ENCODE measurements at regions not wholly inside any gene's neighbourhood (a gene's known extent, or its start where the extent isn't known, plus 50 kb on each side); places are given as distances from the start of the nearest gene placed in this dataset.

- DNase-seq (ENCODE audit: insufficient read length, low spot score) (no peak), FAIRE-seq (no peak)
- TF ChIP-seq, protein P1, sequence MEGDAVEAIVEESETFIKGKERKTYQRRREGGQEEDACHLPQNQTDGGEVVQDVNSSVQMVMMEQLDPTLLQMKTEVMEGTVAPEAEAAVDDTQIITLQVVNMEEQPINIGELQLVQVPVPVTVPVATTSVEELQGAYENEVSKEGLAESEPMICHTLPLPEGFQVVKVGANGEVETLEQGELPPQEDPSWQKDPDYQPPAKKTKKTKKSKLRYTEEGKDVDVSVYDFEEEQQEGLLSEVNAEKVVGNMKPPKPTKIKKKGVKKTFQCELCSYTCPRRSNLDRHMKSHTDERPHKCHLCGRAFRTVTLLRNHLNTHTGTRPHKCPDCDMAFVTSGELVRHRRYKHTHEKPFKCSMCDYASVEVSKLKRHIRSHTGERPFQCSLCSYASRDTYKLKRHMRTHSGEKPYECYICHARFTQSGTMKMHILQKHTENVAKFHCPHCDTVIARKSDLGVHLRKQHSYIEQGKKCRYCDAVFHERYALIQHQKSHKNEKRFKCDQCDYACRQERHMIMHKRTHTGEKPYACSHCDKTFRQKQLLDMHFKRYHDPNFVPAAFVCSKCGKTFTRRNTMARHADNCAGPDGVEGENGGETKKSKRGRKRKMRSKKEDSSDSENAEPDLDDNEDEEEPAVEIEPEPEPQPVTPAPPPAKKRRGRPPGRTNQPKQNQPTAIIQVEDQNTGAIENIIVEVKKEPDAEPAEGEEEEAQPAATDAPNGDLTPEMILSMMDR (IDR thresholded peaks at IDR 0.05; ENCODE audit: insufficient read depth, missing control alignments) = no peak
These were observed 1436.4 kb downstream of the BRD1 start for GRCh38 chr22:48391171-48391711.

DNA sequence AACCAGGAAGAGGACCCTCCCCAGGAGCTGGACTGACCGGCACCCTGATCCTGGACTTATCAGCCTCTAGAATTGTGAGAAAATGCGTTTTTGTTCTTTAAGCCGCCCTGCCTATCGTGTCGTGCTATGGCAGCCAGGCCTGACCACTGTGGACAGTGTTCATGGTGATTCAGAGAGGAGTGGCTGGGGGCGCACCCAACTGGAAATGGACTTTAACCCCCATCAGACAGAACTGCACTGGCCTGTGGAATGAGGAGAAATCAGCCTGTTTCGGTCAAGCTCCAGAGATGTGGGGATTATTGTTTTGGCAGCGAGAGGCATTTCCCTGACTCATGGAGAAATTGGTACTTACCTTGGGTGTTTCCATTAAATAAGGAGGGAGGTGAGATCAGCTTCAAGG lies 1437.8 kb downstream of the BRD1 start:
- no peak for DNase-seq (ENCODE audit: insufficient read length, low spot score)
- no peak for FAIRE-seq
- TF ChIP-seq, protein P1 (IDR thresholded peaks at IDR 0.05; ENCODE audit: insufficient read depth, missing control alignments) = no peak

DNA sequence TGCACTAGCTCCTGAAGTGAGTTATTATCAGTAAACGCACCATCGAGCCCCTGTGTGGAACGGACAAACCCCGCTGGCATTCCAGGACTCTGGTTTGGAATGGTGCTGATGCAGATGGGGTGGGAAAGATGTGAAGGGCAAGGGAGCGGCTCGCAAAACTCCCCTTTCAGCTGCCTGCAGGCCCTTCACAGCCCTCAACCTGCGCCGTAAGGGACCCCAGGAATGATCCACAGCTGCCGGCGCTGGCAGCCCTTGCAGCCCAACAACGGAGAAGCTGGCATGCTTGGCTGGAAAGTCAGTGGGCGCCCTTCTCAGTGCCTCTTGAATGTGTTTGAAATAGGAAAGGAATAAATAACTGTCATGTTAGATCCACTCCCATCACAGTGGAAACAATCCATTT lies 1445.5 kb downstream of the BRD1 start:
- DNase-seq (ENCODE audit: insufficient read length, low spot score) (no peak), FAIRE-seq (no peak)
- TF ChIP-seq, protein P1 (IDR thresholded peaks at IDR 0.05; ENCODE audit: insufficient read depth, missing control alignments) = no peak

- TF ChIP-seq, protein P1 (IDR thresholded peaks at IDR 0.05; ENCODE audit: insufficient read depth, missing control alignments) = no peak
- FAIRE-seq = no peak
- no peak for DNase-seq (ENCODE audit: insufficient read length, low spot score)
These were observed 1447.5 kb downstream of the BRD1 start for GRCh38 chr22:48380016-48380665.

- DNase-seq (ENCODE audit: insufficient read length, low spot score) = no peak
- FAIRE-seq = no peak
- TF ChIP-seq, protein P1 (IDR thresholded peaks at IDR 0.05; ENCODE audit: insufficient read depth, missing control alignments) = no peak
These were observed 1448.3 kb downstream of the BRD1 start for GRCh38 chr22:48379371-48379770.

DNA sequence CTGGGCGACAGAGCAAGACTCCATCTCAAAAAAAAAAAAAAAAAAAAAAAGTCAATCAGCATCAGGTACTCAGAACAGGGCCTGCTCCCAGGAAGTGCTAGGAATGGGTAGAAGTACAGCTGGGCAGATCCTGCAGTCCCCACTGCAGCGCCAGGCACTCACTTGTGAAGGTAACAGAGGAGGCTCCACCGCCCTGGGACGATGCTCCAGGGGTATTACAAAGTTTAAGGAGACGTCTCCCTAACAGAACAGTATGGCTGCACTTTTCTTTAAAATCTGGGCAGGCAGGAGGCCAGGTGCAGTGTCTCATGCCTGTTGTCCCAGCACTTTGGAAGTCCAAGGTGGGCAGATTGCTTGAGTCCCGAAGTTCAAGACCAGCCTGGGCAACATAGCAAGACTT lies 1449.0 kb downstream of the BRD1 start:
- TF ChIP-seq, protein P1 (IDR thresholded peaks at IDR 0.05; ENCODE audit: insufficient read depth, missing control alignments) = no peak
- FAIRE-seq = no peak
- DNase-seq (ENCODE audit: insufficient read length, low spot score) = no peak

- no peak for DNase-seq (ENCODE audit: insufficient read length, low spot score)
- TF ChIP-seq, protein P1 (IDR thresholded peaks at IDR 0.05; ENCODE audit: insufficient read depth, missing control alignments) = no peak
- no peak for FAIRE-seq
These were observed 1450.5 kb downstream of the BRD1 start for GRCh38 chr22:48376936-48377712.

Measured in D721Med (cell line).